ENCODE measurements at regions not wholly inside any gene's neighbourhood (a gene's known extent, or its start where the extent isn't known, plus 50 kb on each side); places are given as distances from the start of the nearest gene placed in this dataset.

DNA sequence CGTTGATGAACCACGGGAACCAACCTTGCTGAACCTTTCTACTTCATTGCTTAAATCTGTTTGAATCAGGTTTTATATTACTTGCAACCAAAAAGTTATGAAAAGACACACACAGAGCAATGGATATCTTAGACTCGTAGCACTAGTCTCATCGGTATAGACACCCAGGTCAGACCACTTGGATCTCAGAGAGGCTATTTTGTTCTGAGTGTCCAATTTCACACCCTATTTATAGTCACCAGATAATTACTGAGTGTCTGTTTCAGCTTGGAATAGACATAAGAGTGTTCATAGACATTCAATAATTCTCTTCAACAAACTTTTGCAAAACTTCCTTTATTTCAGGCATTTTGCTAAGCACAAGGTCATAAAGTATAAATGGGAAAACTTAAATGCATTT lies 145.4 kb upstream of the EGFLAM start:
- no peaks in the 10 kb centered on the region for H3K4me1 Mint-ChIP-seq

DNA sequence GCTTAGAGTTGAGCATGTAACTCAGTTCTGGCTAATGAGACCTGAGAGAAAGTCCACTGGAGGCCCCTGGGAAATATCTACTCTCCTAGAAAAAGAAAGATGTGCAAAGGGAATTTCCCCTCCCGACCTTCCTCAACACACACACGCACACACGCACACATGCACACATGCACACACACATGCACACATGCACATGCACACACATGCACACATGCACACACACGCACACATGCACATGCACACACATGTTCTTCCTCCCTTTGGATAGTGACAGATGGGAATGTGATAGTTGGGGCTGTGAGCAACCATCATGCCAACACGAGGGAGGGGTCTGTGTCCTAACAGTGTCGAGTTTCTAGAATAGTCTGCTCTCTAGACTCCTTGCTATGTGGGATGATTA lies 148.2 kb upstream of the EGFLAM start:
- Mint-ChIP-seq H3K36me3 (no peaks in the 10 kb centered on the region), H3K27me3 (ENCODE audit: low read depth in 3 of 3) (peaks cover 0 to 2% (median 2%) of the 10 kb centered on the region in 3 donors), H3K4me1 (no peaks in the 10 kb centered on the region), H3K9me3 (peaks cover 0 to 4% (median 0%) of the 10 kb centered on the region in 7 donors), H3K4me3 (no peak overlapping the region), H3K27ac (no peak overlapping the region)
- no peaks in the 10 kb centered on the region for H3K36me3 ChIP-seq (replicated peaks in 1 of 2; ENCODE audit: control insufficient read depth in 1 of 2, insufficient read depth in 2 of 2, low read length in 2 of 2)
- H3K9ac ChIP-seq (ENCODE audit: insufficient read depth, low read length, poor library complexity, severe bottlenecking): no peak overlapping the region
- H3K4me1 ChIP-seq (ENCODE audit: control insufficient read depth in 1 of 2, insufficient read depth in 2 of 2, low read length in 2 of 2): no peaks in the 10 kb centered on the region
- no peaks in the 10 kb centered on the region for H4K20me1 ChIP-seq (ENCODE audit: insufficient read depth, low read length)
- H3K4me3 ChIP-seq (replicated peaks in 1 of 3; ENCODE audit: low read depth in 2 of 3, low read length in 3 of 3): no peak overlapping the region
- H3K79me2 ChIP-seq (ENCODE audit: insufficient read depth, low read length): no peaks in the 10 kb centered on the region
- no peak overlapping the region for H2AFZ ChIP-seq (ENCODE audit: insufficient read depth, low read depth, low read length, poor library complexity, severe bottlenecking)
- DNase-seq: no peak
- no peak overlapping the region for H3K27ac ChIP-seq (ENCODE audit: low read depth in 1 of 2, low read length in 2 of 2)
- TF ChIP-seq, protein P1, sequence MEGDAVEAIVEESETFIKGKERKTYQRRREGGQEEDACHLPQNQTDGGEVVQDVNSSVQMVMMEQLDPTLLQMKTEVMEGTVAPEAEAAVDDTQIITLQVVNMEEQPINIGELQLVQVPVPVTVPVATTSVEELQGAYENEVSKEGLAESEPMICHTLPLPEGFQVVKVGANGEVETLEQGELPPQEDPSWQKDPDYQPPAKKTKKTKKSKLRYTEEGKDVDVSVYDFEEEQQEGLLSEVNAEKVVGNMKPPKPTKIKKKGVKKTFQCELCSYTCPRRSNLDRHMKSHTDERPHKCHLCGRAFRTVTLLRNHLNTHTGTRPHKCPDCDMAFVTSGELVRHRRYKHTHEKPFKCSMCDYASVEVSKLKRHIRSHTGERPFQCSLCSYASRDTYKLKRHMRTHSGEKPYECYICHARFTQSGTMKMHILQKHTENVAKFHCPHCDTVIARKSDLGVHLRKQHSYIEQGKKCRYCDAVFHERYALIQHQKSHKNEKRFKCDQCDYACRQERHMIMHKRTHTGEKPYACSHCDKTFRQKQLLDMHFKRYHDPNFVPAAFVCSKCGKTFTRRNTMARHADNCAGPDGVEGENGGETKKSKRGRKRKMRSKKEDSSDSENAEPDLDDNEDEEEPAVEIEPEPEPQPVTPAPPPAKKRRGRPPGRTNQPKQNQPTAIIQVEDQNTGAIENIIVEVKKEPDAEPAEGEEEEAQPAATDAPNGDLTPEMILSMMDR (IDR thresholded peaks at IDR 0.05): no peak
- no peaks in the 10 kb centered on the region for H3K9me3 ChIP-seq (replicated peaks in 1 of 2; ENCODE audit: control insufficient read depth in 1 of 2, insufficient read depth in 1 of 2, low read length in 2 of 2)
- H3K4me2 ChIP-seq (replicated peaks; ENCODE audit: extremely low read depth, low read length, poor library complexity, severe bottlenecking): no peak overlapping the region
- intact Hi-C loops (cut with micrococcal nuclease): no loop called here
- WGBS (ENCODE audit: insufficient coverage): no CpG with 5 or more reads among the region's 6 CpGs
- no peaks in the 10 kb centered on the region for H3K27me3 ChIP-seq (ENCODE audit: control insufficient read depth in 2 of 2, insufficient read depth in 2 of 2, low read length in 2 of 2)

More for the DNA sequence above, 145.4 kb upstream of the EGFLAM start:
- Mint-ChIP-seq H3K27me3 (ENCODE audit: low read depth in 3 of 3) (peaks cover 0 to 1% (median 0%) of the 10 kb centered on the region in 3 donors), H3K36me3 (no peaks in the 10 kb centered on the region), H3K9me3 (peaks cover 0 to 5% (median 0%) of the 10 kb centered on the region in 7 donors), H3K27ac (no peak overlapping the region), H3K4me3 (no peak overlapping the region)
- DNase-seq: no peak
- intact Hi-C loops (cut with micrococcal nuclease): no loop called here
- H3K9ac ChIP-seq (ENCODE audit: insufficient read depth, low read length, poor library complexity, severe bottlenecking): no peak overlapping the region
- H3K4me1 ChIP-seq (ENCODE audit: control insufficient read depth in 1 of 2, insufficient read depth in 2 of 2, low read length in 2 of 2): no peaks in the 10 kb centered on the region
- WGBS (ENCODE audit: insufficient coverage): 100% methylated on average over 2 of the region's 4 CpGs
- H3K4me3 ChIP-seq (replicated peaks in 1 of 3; ENCODE audit: low read depth in 2 of 3, low read length in 3 of 3): no peak overlapping the region
- TF ChIP-seq, protein P1 (IDR thresholded peaks at IDR 0.05): no peak
- H2AFZ ChIP-seq (ENCODE audit: insufficient read depth, low read depth, low read length, poor library complexity, severe bottlenecking): no peak overlapping the region
- H4K20me1 ChIP-seq (ENCODE audit: insufficient read depth, low read length): no peaks in the 10 kb centered on the region
- no peak overlapping the region for H3K4me2 ChIP-seq (replicated peaks; ENCODE audit: extremely low read depth, low read length, poor library complexity, severe bottlenecking)
- H3K79me2 ChIP-seq (ENCODE audit: insufficient read depth, low read length): no peaks in the 10 kb centered on the region
- H3K36me3 ChIP-seq (replicated peaks in 1 of 2; ENCODE audit: control insufficient read depth in 1 of 2, insufficient read depth in 2 of 2, low read length in 2 of 2): no peaks in the 10 kb centered on the region
- no peaks in the 10 kb centered on the region for H3K9me3 ChIP-seq (replicated peaks in 1 of 2; ENCODE audit: control insufficient read depth in 1 of 2, insufficient read depth in 1 of 2, low read length in 2 of 2)
- H3K27ac ChIP-seq (ENCODE audit: low read depth in 1 of 2, low read length in 2 of 2): no peak overlapping the region
- no peaks in the 10 kb centered on the region for H3K27me3 ChIP-seq (ENCODE audit: control insufficient read depth in 2 of 2, insufficient read depth in 2 of 2, low read length in 2 of 2)

Measured in CD14-positive monocyte (primary cell).